GM12865 (cell line): ENCODE measurements at regions not wholly inside any gene's neighbourhood (a gene's known extent, or its start where the extent isn't known, plus 50 kb on each side); places are given as distances from the start of the nearest gene placed in this dataset.

Experiments
- DNase-seq: peaks from one replicate; pipeline ENCODE4 v3.0.0; 2010; ENCODE audit warnings: low read depth
- H3K4me3 ChIP-seq: 2 replicates; pipeline ENCODE4 v1.5.1; 2011; ENCODE audit warnings: mild to moderate bottlenecking, low read depth, low read length, control low read depth
- TF ChIP-seq, protein P1 (sequence below): IDR thresholded peaks from 2 replicates; pipeline ENCODE4 v1.5.1; 2011; ENCODE audit warnings: low read length, control low read depth, low read depth, inconsistent platforms; ENCODE audit not compliant: insufficient read depth; ENCODE audit errors: missing control alignments

DNA sequence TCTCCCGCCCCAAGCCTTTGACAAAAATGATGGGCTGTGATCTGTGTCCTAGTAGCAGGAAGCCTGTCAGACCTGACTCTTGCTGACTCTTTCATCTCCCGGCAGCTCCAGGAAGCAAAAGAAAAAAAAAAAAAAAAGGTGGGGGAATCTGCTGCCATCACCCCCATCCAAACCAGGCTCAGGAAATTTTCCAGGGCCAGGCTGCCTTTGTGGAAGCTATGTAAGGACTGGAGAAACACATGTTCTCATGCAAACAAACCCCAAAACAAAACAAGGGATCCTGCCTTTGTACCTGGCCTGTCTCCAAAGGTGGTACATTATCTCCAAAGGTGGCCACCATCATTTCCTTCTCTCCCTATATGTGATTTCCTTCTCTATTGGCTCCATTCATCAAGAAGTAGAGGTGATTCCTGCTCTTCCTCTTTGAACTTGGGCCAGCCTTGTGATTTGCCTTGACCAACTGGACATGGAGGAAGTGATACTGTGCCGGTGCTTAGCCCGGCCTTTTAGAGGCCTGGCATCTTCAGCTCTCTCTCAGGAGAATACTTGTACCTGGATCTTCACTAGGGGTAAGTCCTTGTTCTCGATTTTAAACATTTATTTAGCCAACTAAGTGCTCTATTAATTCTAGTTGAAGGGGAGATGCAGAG, 192.2 kb upstream of the SVIL start:
- no peak for DNase-seq
- TF ChIP-seq, protein P1, sequence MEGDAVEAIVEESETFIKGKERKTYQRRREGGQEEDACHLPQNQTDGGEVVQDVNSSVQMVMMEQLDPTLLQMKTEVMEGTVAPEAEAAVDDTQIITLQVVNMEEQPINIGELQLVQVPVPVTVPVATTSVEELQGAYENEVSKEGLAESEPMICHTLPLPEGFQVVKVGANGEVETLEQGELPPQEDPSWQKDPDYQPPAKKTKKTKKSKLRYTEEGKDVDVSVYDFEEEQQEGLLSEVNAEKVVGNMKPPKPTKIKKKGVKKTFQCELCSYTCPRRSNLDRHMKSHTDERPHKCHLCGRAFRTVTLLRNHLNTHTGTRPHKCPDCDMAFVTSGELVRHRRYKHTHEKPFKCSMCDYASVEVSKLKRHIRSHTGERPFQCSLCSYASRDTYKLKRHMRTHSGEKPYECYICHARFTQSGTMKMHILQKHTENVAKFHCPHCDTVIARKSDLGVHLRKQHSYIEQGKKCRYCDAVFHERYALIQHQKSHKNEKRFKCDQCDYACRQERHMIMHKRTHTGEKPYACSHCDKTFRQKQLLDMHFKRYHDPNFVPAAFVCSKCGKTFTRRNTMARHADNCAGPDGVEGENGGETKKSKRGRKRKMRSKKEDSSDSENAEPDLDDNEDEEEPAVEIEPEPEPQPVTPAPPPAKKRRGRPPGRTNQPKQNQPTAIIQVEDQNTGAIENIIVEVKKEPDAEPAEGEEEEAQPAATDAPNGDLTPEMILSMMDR = no peak
- no peak overlapping the region for H3K4me3 ChIP-seq

GRCh38 chr10:29826221-29826620, 191.4 kb upstream of the SVIL start:
- H3K4me3 ChIP-seq = no peak overlapping the region
- no peak for DNase-seq
- TF ChIP-seq, protein P1 = no peak

DNA sequence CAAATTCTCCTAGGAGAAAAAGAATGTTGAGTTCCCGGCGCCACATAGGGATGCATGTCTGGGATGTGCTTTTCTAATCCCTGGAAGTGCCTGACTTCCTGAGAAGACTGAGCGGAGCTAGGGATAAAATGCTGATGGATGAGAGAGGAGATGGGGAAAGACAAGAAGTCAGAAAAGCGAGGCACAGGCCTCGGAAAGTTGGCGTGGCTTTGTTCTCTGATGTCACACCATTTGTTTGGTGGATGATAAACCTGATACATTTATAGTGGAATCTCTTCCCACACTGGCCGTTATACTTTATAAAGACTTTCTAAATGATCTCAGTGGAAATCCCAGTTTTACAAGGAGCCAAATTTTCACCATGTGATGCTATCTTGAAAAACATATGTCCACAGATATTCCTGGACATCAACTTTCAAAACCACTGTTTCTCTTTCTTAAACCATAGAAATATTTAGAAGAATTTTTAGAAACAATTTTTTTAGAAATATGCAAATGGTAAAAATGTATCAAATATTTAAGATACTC, 188.8 kb upstream of the SVIL start:
- TF ChIP-seq, protein P1 = no peak
- no peak for DNase-seq

GRCh38 chr10:29820890-29821461, 186.2 kb upstream of the SVIL start:
- H3K4me3 ChIP-seq = no peak overlapping the region
- TF ChIP-seq, protein P1 = no peak
- no peak for DNase-seq

More for the DNA sequence above, 188.8 kb upstream of the SVIL start:
- no peak overlapping the region for H3K4me3 ChIP-seq

GRCh38 chr10:29816801-29817558, 182.2 kb upstream of the SVIL start:
- no peak for DNase-seq
- TF ChIP-seq, protein P1 = no peak
- no peak overlapping the region for H3K4me3 ChIP-seq

DNA sequence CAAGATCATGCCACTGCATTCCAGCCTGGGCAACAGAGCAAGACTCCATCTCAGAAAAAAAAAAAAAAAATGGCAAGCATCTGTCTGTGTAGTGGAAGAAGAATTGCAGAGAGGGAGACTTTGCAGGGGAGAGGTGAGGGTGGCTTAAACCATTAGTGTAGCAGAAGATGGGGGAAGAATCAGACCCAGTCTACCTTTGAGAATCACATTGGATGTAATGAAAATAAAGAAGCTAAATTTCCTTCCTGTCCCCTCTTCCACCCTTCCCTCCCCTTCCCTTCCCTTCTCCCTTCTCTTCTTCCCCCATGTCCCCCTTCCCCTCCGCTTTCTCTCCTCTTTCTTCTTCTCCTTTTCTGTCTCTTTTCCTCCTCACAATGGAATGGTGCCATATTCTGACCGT, 180.8 kb upstream of the SVIL start:
- no peak for DNase-seq
- H3K4me3 ChIP-seq = no peak overlapping the region
- TF ChIP-seq, protein P1 = no peak
